ENCODE measurements at regions not wholly inside any gene's neighbourhood (a gene's known extent, or its start where the extent isn't known, plus 50 kb on each side); places are given as distances from the start of the nearest gene placed in this dataset.

DNA sequence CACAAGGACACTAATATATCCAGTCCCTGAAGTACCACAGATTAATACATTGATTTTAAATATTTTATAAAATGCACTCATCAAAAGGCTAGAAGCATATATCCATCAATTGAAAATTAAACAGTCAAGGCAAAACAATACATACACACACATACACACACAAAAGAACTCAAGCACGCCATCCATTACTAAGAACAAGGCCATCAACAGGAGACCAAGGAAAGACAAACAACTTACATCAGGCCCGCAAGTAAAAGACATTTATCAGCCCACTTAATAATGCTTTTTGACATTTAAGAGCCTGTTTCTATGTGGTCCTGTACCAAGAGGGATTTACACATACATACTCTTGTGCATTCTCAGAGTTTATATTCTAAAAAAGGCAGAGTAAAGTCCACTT lies 50.0 kb upstream of the ZNF827 start:
- TF ChIP-seq, protein P1, sequence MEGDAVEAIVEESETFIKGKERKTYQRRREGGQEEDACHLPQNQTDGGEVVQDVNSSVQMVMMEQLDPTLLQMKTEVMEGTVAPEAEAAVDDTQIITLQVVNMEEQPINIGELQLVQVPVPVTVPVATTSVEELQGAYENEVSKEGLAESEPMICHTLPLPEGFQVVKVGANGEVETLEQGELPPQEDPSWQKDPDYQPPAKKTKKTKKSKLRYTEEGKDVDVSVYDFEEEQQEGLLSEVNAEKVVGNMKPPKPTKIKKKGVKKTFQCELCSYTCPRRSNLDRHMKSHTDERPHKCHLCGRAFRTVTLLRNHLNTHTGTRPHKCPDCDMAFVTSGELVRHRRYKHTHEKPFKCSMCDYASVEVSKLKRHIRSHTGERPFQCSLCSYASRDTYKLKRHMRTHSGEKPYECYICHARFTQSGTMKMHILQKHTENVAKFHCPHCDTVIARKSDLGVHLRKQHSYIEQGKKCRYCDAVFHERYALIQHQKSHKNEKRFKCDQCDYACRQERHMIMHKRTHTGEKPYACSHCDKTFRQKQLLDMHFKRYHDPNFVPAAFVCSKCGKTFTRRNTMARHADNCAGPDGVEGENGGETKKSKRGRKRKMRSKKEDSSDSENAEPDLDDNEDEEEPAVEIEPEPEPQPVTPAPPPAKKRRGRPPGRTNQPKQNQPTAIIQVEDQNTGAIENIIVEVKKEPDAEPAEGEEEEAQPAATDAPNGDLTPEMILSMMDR (IDR thresholded peaks at IDR 0.05) = no peak
- TF ChIP-seq POLR2A (IDR thresholded peaks at IDR 0.05) = no peak

Measured in esophagus squamous epithelium (tissue), 4 donors.